Neutrophil (primary cell): ENCODE measurements at regions not wholly inside any gene's neighbourhood (a gene's known extent, or its start where the extent isn't known, plus 50 kb on each side); places are given as distances from the start of the nearest gene placed in this dataset.
"Not testable (repeated sequence)": the region's sequence is repeated elsewhere in the genome, so short reads cannot be mapped to it uniquely, and the experiment has no call there.

Experiments used
- H3K27ac ChIP-seq: fragments of 200-600 bp; sonication (generic); 2 replicates; pipeline ENCODE4 v1.5.1; 2016; ENCODE audit warnings: mild to moderate bottlenecking, moderate library complexity
- H3K27me3 ChIP-seq: fragments of 200-600 bp; sonication (generic); 2 replicates; pipeline ENCODE4 v1.6.0; 2016; ENCODE audit warnings: mild to moderate bottlenecking
- H3K36me3 ChIP-seq: fragments of 200-600 bp; sonication (generic); 2 replicates; pipeline ENCODE4 v1.5.1; 2017
- H3K4me1 ChIP-seq, 2 experiments: fragments of 200-600 bp in 1 of 2; sonication (generic) in 1 of 2; 1 replicate in 1 of 2; 2 replicates in 1 of 2; pipeline versions ENCODE4 v1.5.1 to v1.6.1; 2013 to 2016; ENCODE audit warnings: low read depth in 1 of 2, low read length in 1 of 2, mild to moderate bottlenecking in 1 of 2, moderate library complexity in 1 of 2; ENCODE audit not compliant: control insufficient read depth in 1 of 2, insufficient read depth in 1 of 2
- H3K4me3 ChIP-seq, 2 experiments: fragments of 200-600 bp in 1 of 2; sonication (generic) in 1 of 2; 1 replicate in 1 of 2; 2 replicates in 1 of 2; pipeline ENCODE4 v1.5.1; 2013 to 2016; ENCODE audit warnings: low read depth in 1 of 2, low read length in 1 of 2, mild to moderate bottlenecking in 1 of 2, moderate library complexity in 1 of 2
- H3K9me3 ChIP-seq: fragments of 200-600 bp; sonication (generic); 2 replicates; pipeline ENCODE4 v1.5.1; 2016
- CTCF ChIP-seq: fragments of 200-600 bp; sonication (generic); IDR thresholded peaks from 2 replicates; pipeline ENCODE4 v1.5.1; 2016; ENCODE audit warnings: antibody characterized with exemption

- no peak overlapping the region for H3K4me3 ChIP-seq
- no peaks in the 10 kb centered on the region for H3K27me3 ChIP-seq
- H3K4me1 ChIP-seq = no peaks in the 10 kb centered on the region
- no peaks in the 10 kb centered on the region for H3K9me3 ChIP-seq
- H3K27ac ChIP-seq = no peak overlapping the region
- TF ChIP-seq CTCF = no peak
- no peaks in the 10 kb centered on the region for H3K36me3 ChIP-seq
Measured at GRCh38 chr15:62648954-62649353, 393.6 kb upstream of the TPM1 start.

GRCh38 chr15:62649793-62650420, 392.6 kb upstream of the TPM1 start:
- Histone ChIP-seq H3K36me3 (no peaks in the 10 kb centered on the region), H3K9me3 (no peaks in the 10 kb centered on the region), H3K4me3 (no peak overlapping the region), H3K4me1 (no peaks in the 10 kb centered on the region), H3K27ac (no peak overlapping the region), H3K27me3 (no peaks in the 10 kb centered on the region)
- TF ChIP-seq CTCF = no peak

- Histone ChIP-seq H3K27ac (no peak overlapping the region), H3K27me3 (no peaks in the 10 kb centered on the region), H3K9me3 (no peaks in the 10 kb centered on the region), H3K4me1 (no peaks in the 10 kb centered on the region), H3K4me3 (no peak overlapping the region), H3K36me3 (no peaks in the 10 kb centered on the region)
- TF ChIP-seq CTCF = no peak
Measured at GRCh38 chr15:62653122-62653521, 389.4 kb upstream of the TPM1 start.

GRCh38 chr15:62656071-62656470, 386.5 kb upstream of the TPM1 start:
- H3K36me3 ChIP-seq = no peaks in the 10 kb centered on the region
- H3K4me3 ChIP-seq = no peak overlapping the region
- H3K27ac ChIP-seq = no peak overlapping the region
- no peaks in the 10 kb centered on the region for H3K27me3 ChIP-seq
- H3K9me3 ChIP-seq = no peaks in the 10 kb centered on the region
- no peak for TF ChIP-seq CTCF
- H3K4me1 ChIP-seq = no peaks in the 10 kb centered on the region

GRCh38 chr15:62657501-62657900, 385.0 kb upstream of the TPM1 start:
- not testable (repeated sequence) for H3K4me1 ChIP-seq, H3K27ac ChIP-seq

GRCh38 chr15:62658498-62658897, 384.0 kb upstream of the TPM1 start:
- no peak overlapping the region for H3K4me3 ChIP-seq
- H3K36me3 ChIP-seq = no peaks in the 10 kb centered on the region
- H3K27ac ChIP-seq = no peak overlapping the region
- H3K4me1 ChIP-seq = no peaks in the 10 kb centered on the region
- H3K27me3 ChIP-seq = no peaks in the 10 kb centered on the region
- no peaks in the 10 kb centered on the region for H3K9me3 ChIP-seq
- TF ChIP-seq CTCF = no peak

More at GRCh38 chr15:62657501-62657900, 385.0 kb upstream of the TPM1 start:
- not testable (repeated sequence) for H3K4me3 ChIP-seq, H3K36me3 ChIP-seq, H3K27me3 ChIP-seq, H3K9me3 ChIP-seq
